ENCODE measurements at regions not wholly inside any gene's neighbourhood (a gene's known extent, or its start where the extent isn't known, plus 50 kb on each side); places are given as distances from the start of the nearest gene placed in this dataset.
"Not testable (repeated sequence)": the region's sequence is repeated elsewhere in the genome, so short reads cannot be mapped to it uniquely, and the experiment has no call there.

DNA sequence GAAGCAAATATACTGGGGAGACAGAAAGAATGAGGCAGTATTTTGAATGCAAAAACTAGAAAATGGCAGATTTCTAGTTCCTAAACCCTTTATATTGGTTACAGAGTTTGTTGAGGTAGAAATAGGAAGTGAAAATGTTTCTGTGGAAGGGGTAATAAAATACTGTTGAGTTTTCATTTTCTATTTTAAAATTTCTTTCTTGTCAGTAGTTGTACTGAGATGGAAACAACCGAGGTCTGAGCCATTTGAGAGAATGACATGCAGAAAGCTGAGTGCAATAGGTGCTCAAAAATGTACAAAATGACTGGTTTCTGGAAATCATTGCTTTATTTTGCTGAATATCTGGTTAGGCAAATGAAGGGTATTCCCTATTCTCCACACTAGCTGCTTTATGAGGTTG, 361.4 kb downstream of the CHL1 start:
- 76 to 89% methylated on average over 1 of the region's 1 CpG for WGBS, 2 donors
- no peaks in the 10 kb centered on the region for H3K27me3 ChIP-seq
- TF ChIP-seq, protein P1, sequence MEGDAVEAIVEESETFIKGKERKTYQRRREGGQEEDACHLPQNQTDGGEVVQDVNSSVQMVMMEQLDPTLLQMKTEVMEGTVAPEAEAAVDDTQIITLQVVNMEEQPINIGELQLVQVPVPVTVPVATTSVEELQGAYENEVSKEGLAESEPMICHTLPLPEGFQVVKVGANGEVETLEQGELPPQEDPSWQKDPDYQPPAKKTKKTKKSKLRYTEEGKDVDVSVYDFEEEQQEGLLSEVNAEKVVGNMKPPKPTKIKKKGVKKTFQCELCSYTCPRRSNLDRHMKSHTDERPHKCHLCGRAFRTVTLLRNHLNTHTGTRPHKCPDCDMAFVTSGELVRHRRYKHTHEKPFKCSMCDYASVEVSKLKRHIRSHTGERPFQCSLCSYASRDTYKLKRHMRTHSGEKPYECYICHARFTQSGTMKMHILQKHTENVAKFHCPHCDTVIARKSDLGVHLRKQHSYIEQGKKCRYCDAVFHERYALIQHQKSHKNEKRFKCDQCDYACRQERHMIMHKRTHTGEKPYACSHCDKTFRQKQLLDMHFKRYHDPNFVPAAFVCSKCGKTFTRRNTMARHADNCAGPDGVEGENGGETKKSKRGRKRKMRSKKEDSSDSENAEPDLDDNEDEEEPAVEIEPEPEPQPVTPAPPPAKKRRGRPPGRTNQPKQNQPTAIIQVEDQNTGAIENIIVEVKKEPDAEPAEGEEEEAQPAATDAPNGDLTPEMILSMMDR (IDR thresholded peaks at IDR 0.05): no peak
- TF ChIP-seq POLR2A (IDR thresholded peaks at IDR 0.05): no peak

DNA sequence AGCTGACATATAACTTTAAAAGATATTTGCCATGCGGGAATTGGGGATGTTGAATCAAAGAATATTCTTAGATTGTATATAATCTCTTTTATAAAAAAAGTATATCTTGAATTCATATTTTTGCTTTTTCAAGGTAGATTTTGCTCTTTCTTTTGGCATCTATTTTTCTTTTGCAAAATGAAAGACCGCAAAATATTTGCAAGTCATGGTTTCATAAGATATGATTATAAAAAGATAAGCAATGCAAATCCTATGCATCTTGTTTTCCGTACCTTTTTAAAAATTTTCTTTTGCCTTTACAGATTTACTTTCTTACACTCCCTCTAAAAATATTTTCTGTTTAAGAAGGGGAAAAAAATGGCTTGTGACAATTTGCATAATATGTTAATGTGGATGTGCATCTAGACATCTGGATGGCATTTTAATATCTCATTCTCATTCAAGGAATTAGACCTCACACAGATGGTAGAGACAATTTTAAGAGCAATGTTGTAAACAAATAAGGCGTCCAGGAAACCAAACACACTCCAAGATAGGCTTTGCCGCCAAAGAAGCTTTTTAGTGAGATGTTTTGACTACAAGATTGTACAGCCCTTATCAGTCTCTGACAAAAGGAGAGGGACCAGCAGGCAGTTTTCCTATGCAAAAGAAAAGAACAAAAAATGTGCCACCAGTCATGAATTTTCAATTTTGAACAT, 371.1 kb downstream of the CHL1 start:
- no peaks in the 10 kb centered on the region for H3K4me1 ChIP-seq
- no peak overlapping the region for H3K27ac ChIP-seq
- H3K9me3 ChIP-seq: no peaks in the 10 kb centered on the region
- no peaks in the 10 kb centered on the region for H3K27me3 ChIP-seq
- no peak overlapping the region for H3K4me3 ChIP-seq (replicated peaks in 1 of 3)
- DNase-seq: no peak
- no peak for TF ChIP-seq POLR2A (IDR thresholded peaks at IDR 0.05)
- TF ChIP-seq, protein P1 (IDR thresholded peaks at IDR 0.05): no peak
- 78% methylated on average over 5 of the region's 5 CpGs for WGBS, 2 donors
- H3K36me3 ChIP-seq: no peaks in the 10 kb centered on the region
- intact Hi-C loops (cut with DNase I): no loop called here

More for the DNA sequence above, 361.4 kb downstream of the CHL1 start:
- no peaks in the 10 kb centered on the region for H3K9me3 ChIP-seq
- no peak overlapping the region for H3K27ac ChIP-seq
- no peak overlapping the region for H3K4me3 ChIP-seq (replicated peaks in 1 of 3)
- H3K4me1 ChIP-seq: no peaks in the 10 kb centered on the region
- intact Hi-C loops (cut with DNase I): no loop called here
- no peaks in the 10 kb centered on the region for H3K36me3 ChIP-seq
- DNase-seq: no peak

GRCh38 chr3:579529-579928, 383.0 kb downstream of the CHL1 start:
- intact Hi-C loops (cut with DNase I); H3K27me3 ChIP-seq; H3K36me3 ChIP-seq; H3K9me3 ChIP-seq; H3K27ac ChIP-seq; H3K4me3 ChIP-seq (replicated peaks in 1 of 3); DNase-seq; H3K4me1 ChIP-seq: not testable (repeated sequence)
- 75 to 87% methylated on average over 2 of the region's 2 CpGs for WGBS, 2 donors

DNA sequence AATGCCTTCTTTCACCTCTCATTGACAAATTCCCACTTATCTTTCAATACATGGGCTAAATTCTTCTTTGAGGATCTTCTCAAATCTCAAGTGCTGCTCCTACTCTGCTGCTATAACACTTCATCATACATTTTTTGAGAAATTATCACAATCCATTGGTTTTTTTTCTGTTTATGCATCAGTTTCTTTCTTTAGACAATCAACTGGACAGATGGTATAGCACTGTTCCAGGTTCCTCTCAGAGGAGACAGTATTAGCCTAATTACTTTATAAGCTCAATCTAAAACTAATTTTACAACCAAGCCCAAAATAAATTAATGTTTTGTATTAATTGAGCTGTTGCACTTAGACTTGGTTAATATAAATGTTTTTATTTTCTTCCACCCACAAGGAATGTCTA, 392.5 kb downstream of the CHL1 start:
- H3K9me3 ChIP-seq; H3K36me3 ChIP-seq; H3K4me1 ChIP-seq; intact Hi-C loops (cut with DNase I); DNase-seq; H3K27me3 ChIP-seq; H3K27ac ChIP-seq; H3K4me3 ChIP-seq (replicated peaks in 1 of 3): not testable (repeated sequence)

GRCh38 chr3:597304-597703, 400.7 kb downstream of the CHL1 start:
- H3K27ac ChIP-seq; H3K27me3 ChIP-seq; H3K4me1 ChIP-seq; H3K9me3 ChIP-seq; H3K36me3 ChIP-seq; H3K4me3 ChIP-seq (replicated peaks in 1 of 3); DNase-seq; intact Hi-C loops (cut with DNase I): not testable (repeated sequence)
- WGBS, 2 donors: 77 to 86% methylated on average over 2 of the region's 2 CpGs

DNA sequence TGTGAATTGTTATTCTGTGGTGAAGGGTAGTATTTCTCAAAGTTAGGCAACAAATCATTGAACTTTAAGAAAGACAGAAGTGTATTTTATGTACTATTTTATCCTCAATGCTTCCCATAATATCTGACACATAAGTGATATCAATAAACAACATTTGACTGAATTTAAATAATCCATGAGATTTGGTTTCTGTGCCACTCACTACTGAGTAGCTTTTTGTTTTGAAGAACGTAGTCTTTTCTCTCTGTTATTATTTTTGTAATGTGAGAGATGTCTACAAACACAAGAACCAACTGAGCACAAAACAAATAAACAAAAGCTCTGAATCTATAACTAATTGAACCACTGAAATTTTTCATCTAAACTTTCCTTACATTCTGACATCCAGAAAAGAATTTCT, 401.2 kb downstream of the CHL1 start:
- H3K27me3 ChIP-seq; H3K9me3 ChIP-seq; H3K36me3 ChIP-seq; intact Hi-C loops (cut with DNase I); H3K4me3 ChIP-seq (replicated peaks in 1 of 3); H3K4me1 ChIP-seq; H3K27ac ChIP-seq; DNase-seq: not testable (repeated sequence)
- 30 to 76% methylated on average over 1 of the region's 1 CpG for WGBS, 2 donors

GRCh38 chr3:607480-607879, 410.9 kb downstream of the CHL1 start:
- H3K27ac ChIP-seq; H3K4me1 ChIP-seq; H3K36me3 ChIP-seq; H3K9me3 ChIP-seq; H3K4me3 ChIP-seq (replicated peaks in 1 of 3); H3K27me3 ChIP-seq; DNase-seq; intact Hi-C loops (cut with DNase I): not testable (repeated sequence)
- WGBS, 2 donors: 73 to 79% methylated on average over 4 of the region's 4 CpGs

GRCh38 chr3:621714-622113, 425.2 kb downstream of the CHL1 start:
- TF ChIP-seq POLR2A (IDR thresholded peaks at IDR 0.05): no peak
- TF ChIP-seq, protein P1 (IDR thresholded peaks at IDR 0.05): no peak
- Histone ChIP-seq H3K36me3 (no peaks in the 10 kb centered on the region), H3K4me1 (no peaks in the 10 kb centered on the region), H3K27ac (no peak overlapping the region), H3K9me3 (no peaks in the 10 kb centered on the region), H3K27me3 (no peaks in the 10 kb centered on the region), H3K4me3 (replicated peaks in 1 of 3) (no peak overlapping the region)
- DNase-seq: no peak
- intact Hi-C loops (cut with DNase I): no loop called here
